Calu3 (cell line): ENCODE measurements at regions not wholly inside any gene's neighbourhood (a gene's known extent, or its start where the extent isn't known, plus 50 kb on each side); places are given as distances from the start of the nearest gene placed in this dataset.

Source experiments
- BruUV-seq: library from RNA; stranded (reverse); fragments of 400-500 nt; replicated peaks from 2 replicates; lab custom pipeline; 2021; lab: Mats Ljungman, UMichigan
- CTCF ChIA-PET: fragments of 300-600 bp; sonication (Branson Sonifier 250); formaldehyde crosslinking; loops from one replicate; lab custom pipeline; 2022; ENCODE audit warnings: antibody characterized with exemption; lab: Charles Lee
- DNase-seq: peaks from one replicate; pipeline ENCODE4 v3.0.0; 2022
- H3K27ac Mint-ChIP-seq: one replicate; pipeline ENCODE4 v1.8.0; 2022; ENCODE audit warnings: mixed read lengths; ENCODE audit not compliant: unreplicated experiment
- H3K27me3 Mint-ChIP-seq: one replicate; pipeline ENCODE4 v1.8.0; 2022; ENCODE audit warnings: mixed read lengths; ENCODE audit not compliant: unreplicated experiment
- H3K36me3 Mint-ChIP-seq: one replicate; pipeline ENCODE4 v1.8.0; 2022; ENCODE audit warnings: mild to moderate bottlenecking, moderate library complexity, mixed read lengths; ENCODE audit not compliant: insufficient read depth, unreplicated experiment
- H3K4me1 Mint-ChIP-seq: one replicate; pipeline ENCODE4 v1.8.0; 2022; ENCODE audit warnings: mild to moderate bottlenecking, low read depth, mixed read lengths; ENCODE audit not compliant: unreplicated experiment
- H3K4me3 Mint-ChIP-seq: one replicate; pipeline ENCODE4 v1.8.0; 2022; ENCODE audit warnings: mild to moderate bottlenecking, low read depth, moderate library complexity, mixed read lengths; ENCODE audit not compliant: unreplicated experiment
- H3K9me3 Mint-ChIP-seq: one replicate; pipeline ENCODE4 v1.8.0; 2022; ENCODE audit warnings: low read depth, mixed read lengths; ENCODE audit not compliant: unreplicated experiment
- intact Hi-C: fragments of 100-400 bp; cut with micrococcal nuclease; formaldehyde crosslinking; loops from one replicate; pipeline ENCODE4 v1.10.0; 2022; ENCODE audit not compliant: unreplicated experiment
- TF ChIP-seq, protein P1 (sequence below): fragments of 200-600 bp; IDR thresholded peaks from one replicate; pipeline ENCODE4 v1.8.0; 2022; ENCODE audit warnings: antibody characterized with exemption; ENCODE audit not compliant: unreplicated experiment

DNA sequence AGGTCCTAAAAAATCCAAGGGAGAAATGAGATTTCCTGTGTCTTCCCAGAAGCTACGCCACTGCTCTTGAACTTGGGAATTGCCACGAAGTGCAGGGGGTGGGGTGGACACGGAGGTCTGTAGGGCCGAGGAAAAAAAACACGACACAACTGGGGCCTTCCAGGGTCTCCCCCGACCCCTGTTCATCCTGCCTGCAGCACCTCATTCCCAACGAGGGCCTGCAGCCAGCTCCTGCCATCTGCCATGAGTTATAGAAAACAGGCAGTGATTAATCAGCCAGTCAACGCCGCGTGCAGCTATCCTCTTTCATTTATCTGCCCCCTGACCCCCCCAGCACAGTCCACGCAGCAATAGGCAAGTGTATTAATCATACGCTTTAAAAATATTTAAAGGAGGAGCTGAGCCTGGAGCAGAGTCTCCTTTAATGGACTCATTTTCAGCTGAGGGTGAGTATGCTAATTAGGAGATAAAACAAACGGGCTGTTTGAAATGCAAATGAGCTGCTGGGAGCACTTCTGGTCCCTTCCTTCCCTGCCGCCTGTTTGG, 209.9 kb downstream of the TFCP2L1 start:
- TSS peak; percentile 100 for BruUV-seq
- intact Hi-C loops: loop anchor here (10.0 kb wide), 1 partner anchor 130 kb away; no protein-coding TSS in a partner anchor
- peak overlapping the region; percentile 13 for H3K4me3 Mint-ChIP-seq
- peaks cover 40% of the 10 kb centered on the region for H3K27me3 Mint-ChIP-seq
- H3K9me3 Mint-ChIP-seq: no peaks in the 10 kb centered on the region
- no peaks in the 10 kb centered on the region for H3K4me1 Mint-ChIP-seq
- CTCF ChIA-PET: interaction anchor here (0.7 to 2.1 kb wide), 6 partner anchors 15 to 762 kb away, joined by 3 to 15 read pairs (median 4); no protein-coding TSS in a partner anchor
- peak; percentile 54 for DNase-seq
- TF ChIP-seq, protein P1, sequence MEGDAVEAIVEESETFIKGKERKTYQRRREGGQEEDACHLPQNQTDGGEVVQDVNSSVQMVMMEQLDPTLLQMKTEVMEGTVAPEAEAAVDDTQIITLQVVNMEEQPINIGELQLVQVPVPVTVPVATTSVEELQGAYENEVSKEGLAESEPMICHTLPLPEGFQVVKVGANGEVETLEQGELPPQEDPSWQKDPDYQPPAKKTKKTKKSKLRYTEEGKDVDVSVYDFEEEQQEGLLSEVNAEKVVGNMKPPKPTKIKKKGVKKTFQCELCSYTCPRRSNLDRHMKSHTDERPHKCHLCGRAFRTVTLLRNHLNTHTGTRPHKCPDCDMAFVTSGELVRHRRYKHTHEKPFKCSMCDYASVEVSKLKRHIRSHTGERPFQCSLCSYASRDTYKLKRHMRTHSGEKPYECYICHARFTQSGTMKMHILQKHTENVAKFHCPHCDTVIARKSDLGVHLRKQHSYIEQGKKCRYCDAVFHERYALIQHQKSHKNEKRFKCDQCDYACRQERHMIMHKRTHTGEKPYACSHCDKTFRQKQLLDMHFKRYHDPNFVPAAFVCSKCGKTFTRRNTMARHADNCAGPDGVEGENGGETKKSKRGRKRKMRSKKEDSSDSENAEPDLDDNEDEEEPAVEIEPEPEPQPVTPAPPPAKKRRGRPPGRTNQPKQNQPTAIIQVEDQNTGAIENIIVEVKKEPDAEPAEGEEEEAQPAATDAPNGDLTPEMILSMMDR: no peak
- H3K36me3 Mint-ChIP-seq: peaks cover 8% of the 10 kb centered on the region
- no peak overlapping the region for H3K27ac Mint-ChIP-seq

DNA sequence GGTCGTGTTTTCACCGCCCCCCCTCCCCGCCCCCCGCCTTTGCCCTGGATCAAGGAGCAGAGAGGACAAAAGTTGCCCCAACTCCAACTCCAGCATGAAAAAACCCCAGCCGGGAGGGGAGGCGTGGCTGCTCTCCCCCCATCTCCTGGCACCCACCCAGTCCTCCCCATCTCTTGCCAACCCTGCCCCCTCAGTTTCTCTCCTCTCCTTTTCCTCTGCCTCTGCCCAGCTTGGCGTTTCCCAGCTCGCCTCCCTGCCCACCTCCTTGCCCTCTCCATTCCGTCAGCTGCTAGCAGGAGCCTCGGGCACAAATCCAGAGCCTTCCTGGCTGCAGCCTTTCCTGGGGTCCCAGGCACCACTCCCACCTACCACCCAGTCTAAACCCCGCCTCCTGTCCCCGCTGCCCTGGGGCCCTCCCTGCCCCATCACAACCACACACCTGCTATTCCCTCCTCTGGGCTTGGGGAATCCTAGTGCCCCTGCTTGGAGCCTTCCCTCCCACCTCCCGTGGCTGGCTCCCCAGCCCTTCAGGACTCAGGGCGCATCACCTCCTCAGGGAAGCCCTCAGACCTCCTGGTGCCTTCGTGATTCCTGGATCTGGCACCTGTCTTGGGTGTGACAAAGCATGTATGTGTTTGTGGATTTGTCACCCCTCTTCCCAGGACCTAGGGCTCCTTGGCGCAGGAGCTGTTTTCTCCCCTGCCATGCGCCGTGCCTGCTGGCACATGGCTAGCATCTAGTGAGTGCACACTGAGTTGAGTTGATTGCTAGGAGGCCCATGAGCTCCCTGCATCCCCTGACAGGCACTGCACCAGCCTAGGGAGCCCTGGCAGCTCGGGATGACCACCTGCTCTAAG, 209.1 kb downstream of the TFCP2L1 start:
- CTCF ChIA-PET: interaction anchor here (0.6 to 2.1 kb wide), 7 partner anchors 15 to 763 kb away, joined by 3 to 15 read pairs (median 5); no protein-coding TSS in a partner anchor
- Mint-ChIP-seq H3K4me3 (peak overlapping the region; percentile 13), H3K4me1 (no peaks in the 10 kb centered on the region), H3K27ac (peak overlapping the region; percentile 19), H3K27me3 (peaks cover 48% of the 10 kb centered on the region), H3K9me3 (no peaks in the 10 kb centered on the region), H3K36me3 (peaks cover 8% of the 10 kb centered on the region)
- TF ChIP-seq, protein P1: no peak
- BruUV-seq: no TSS peak
- intact Hi-C loops: loop anchor here (10.0 kb wide), 1 partner anchor 131 kb away; no protein-coding TSS in a partner anchor
- no peak for DNase-seq

DNA sequence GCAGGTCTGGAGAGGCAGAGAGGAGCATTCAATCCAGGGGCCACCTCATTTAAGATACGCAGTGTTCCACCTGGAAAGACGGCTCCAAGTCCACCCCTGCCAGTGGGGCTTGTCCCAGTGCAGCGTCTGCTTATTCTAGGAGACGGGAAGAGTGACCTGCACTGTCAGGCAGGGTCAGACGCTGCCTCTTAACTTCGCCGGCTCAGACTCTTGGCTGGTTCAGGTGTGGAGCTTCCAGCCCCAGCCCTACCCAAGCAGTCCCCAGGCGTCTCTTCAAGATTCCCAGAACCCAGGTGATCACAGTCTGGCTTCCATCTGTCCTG, 208.5 kb downstream of the TFCP2L1 start:
- no peaks in the 10 kb centered on the region for H3K9me3 Mint-ChIP-seq
- H3K36me3 Mint-ChIP-seq: peaks cover 12% of the 10 kb centered on the region
- peaks cover 54% of the 10 kb centered on the region for H3K27me3 Mint-ChIP-seq
- H3K4me3 Mint-ChIP-seq: no peak overlapping the region
- intact Hi-C loops: loop anchor here (10.0 kb wide), 1 partner anchor 132 kb away; no protein-coding TSS in a partner anchor
- BruUV-seq: no TSS peak
- CTCF ChIA-PET: interaction anchor here (0.8 kb wide), 1 partner anchor 244 kb away, joined by 8 read pairs; no protein-coding TSS in a partner anchor
- H3K27ac Mint-ChIP-seq: no peak overlapping the region
- TF ChIP-seq, protein P1: no peak
- no peak for DNase-seq
- no peaks in the 10 kb centered on the region for H3K4me1 Mint-ChIP-seq

DNA sequence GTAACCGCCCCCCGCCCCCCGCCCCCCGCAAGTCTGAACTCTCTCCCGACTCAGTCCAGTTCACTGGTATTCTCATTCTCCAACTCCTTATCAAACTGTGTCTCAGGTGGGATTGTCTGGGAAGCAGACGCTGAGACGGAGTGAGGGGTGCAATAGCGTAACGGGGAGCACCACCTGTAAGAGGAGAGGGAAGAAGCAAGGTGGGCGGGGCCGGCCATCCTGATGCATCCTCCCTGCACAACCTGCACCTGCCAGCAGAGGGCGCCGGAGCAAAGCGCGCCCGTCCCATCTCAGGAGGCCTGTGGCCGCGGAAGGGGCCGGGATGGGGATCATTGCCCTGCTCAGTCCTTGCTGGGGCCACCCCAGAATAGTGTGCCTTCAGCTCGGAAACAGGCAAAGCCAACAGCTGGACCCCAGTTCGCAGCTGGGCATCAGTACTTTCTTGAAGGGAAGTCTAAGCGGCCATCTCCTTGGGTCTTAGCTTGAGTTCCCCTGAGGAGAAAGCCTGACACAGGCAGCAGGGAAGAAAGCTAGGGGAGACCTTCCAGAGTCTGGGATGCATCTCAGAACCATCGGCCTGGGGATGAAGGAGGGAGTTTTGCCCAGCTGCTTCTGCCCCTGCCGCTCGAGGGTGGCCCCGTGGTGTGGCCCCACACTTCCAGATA, 208.0 kb downstream of the TFCP2L1 start:
- BruUV-seq: no TSS peak
- no peak overlapping the region for H3K4me3 Mint-ChIP-seq
- H3K27ac Mint-ChIP-seq: no peak overlapping the region
- TF ChIP-seq, protein P1: peak; percentile 89
- peaks cover 59% of the 10 kb centered on the region for H3K27me3 Mint-ChIP-seq
- CTCF ChIA-PET: interaction anchor here (0.7 to 0.8 kb wide), 2 partner anchors 96 to 244 kb away, joined by 4 to 8 read pairs; no protein-coding TSS in a partner anchor
- no peaks in the 10 kb centered on the region for H3K9me3 Mint-ChIP-seq
- intact Hi-C loops: loop anchor here (10.0 kb wide), 1 partner anchor 132 kb away; no protein-coding TSS in a partner anchor
- DNase-seq: peak; percentile 89
- H3K4me1 Mint-ChIP-seq: no peaks in the 10 kb centered on the region
- peaks cover 13% of the 10 kb centered on the region for H3K36me3 Mint-ChIP-seq
